GM23338 (cell line): ENCODE measurements at regions not wholly inside any gene's neighbourhood (a gene's known extent, or its start where the extent isn't known, plus 50 kb on each side); places are given as distances from the start of the nearest gene placed in this dataset.

ENCODE experiments used
- ATAC-seq: fragments of 200-7000 bp; cut with Tn5 transposase; 3 replicates; pipeline ENCODE4 v1.9.1; 2020
- DNase-seq: peaks from one replicate; pipeline ENCODE4 v3.0.0-alpha.2; 2015; ENCODE audit warnings: low spot score
- H2AFZ ChIP-seq: fragments of 200-600 bp; sonication (generic); 2 replicates; pipeline ENCODE4 v1.8.0; 2016; ENCODE audit warnings: antibody characterized with exemption, mild to moderate bottlenecking, moderate library complexity
- H3F3A ChIP-seq: fragments of 200-600 bp; sonication (generic); replicated peaks from 2 replicates; pipeline ENCODE4 v1.8.0; 2017; ENCODE audit warnings: antibody characterized with exemption, mixed run types, low read depth
- H3K27ac ChIP-seq: fragments of 200-600 bp; sonication (generic); 2 replicates; pipeline ENCODE4 v1.6.1; 2016; ENCODE audit warnings: low read depth
- H3K27me3 ChIP-seq: fragments of 200-600 bp; sonication (generic); 2 replicates; pipeline ENCODE4 v1.8.0; 2016; ENCODE audit warnings: mild to moderate bottlenecking, mixed run types, moderate library complexity; ENCODE audit not compliant: insufficient read depth
- H3K36me3 ChIP-seq: fragments of 200-600 bp; sonication (generic); 2 replicates; pipeline ENCODE4 v1.8.0; 2016; ENCODE audit warnings: mild to moderate bottlenecking; ENCODE audit not compliant: insufficient read depth
- H3K4me1 ChIP-seq: fragments of 200-600 bp; sonication (generic); 2 replicates; pipeline ENCODE4 v1.8.0; 2016; ENCODE audit warnings: mild to moderate bottlenecking, moderate library complexity; ENCODE audit not compliant: insufficient read depth
- H3K4me2 ChIP-seq: fragments of 200-600 bp; sonication (generic); 2 replicates; pipeline ENCODE4 v1.7.1; 2017; ENCODE audit warnings: mixed run types
- H3K4me3 ChIP-seq: fragments of 200-600 bp; sonication (generic); 2 replicates; pipeline ENCODE4 v1.6.1; 2016; ENCODE audit warnings: mixed run types
- H3K79me2 ChIP-seq: fragments of 200-600 bp; sonication (generic); replicated peaks from 2 replicates; pipeline ENCODE4 v1.8.0; 2017; ENCODE audit warnings: mild to moderate bottlenecking; ENCODE audit not compliant: insufficient read depth
- H3K9me2 ChIP-seq: fragments of 200-600 bp; sonication (generic); 2 replicates; pipeline ENCODE4 v1.8.0; 2017; ENCODE audit not compliant: insufficient read depth
- H4K20me1 ChIP-seq: fragments of 200-600 bp; sonication (generic); replicated peaks from 2 replicates; pipeline ENCODE4 v1.8.0; 2017; ENCODE audit warnings: mild to moderate bottlenecking; ENCODE audit not compliant: insufficient read depth
- H3K27ac Mint-ChIP-seq: 2 replicates; pipeline ENCODE4 v1.8.0; 2020; ENCODE audit warnings: inconsistent platforms, mild to moderate bottlenecking, moderate library complexity, mixed read lengths
- H3K27me3 Mint-ChIP-seq: 3 replicates; pipeline ENCODE4 v1.8.0; 2022; ENCODE audit warnings: low read depth, mild to moderate bottlenecking, moderate library complexity, mixed read lengths, inconsistent platforms; ENCODE audit not compliant: insufficient read depth, poor library complexity
- H3K36me3 Mint-ChIP-seq: 3 replicates; pipeline ENCODE4 v1.8.0; 2021; ENCODE audit warnings: low read depth, mild to moderate bottlenecking, inconsistent platforms, moderate library complexity, mixed read lengths
- H3K4me1 Mint-ChIP-seq: 3 replicates; pipeline ENCODE4 v1.8.0; 2020; ENCODE audit warnings: mild to moderate bottlenecking, inconsistent platforms, mixed read lengths
- H3K4me3 Mint-ChIP-seq: 3 replicates; pipeline ENCODE4 v1.8.0; 2021; ENCODE audit warnings: moderate library complexity, mild to moderate bottlenecking, inconsistent platforms, mixed read lengths
- H3K9me3 Mint-ChIP-seq: 3 replicates; pipeline ENCODE4 v1.8.0; 2020; ENCODE audit warnings: moderate library complexity, mild to moderate bottlenecking, inconsistent platforms, mixed read lengths
- EZH2 ChIP-seq: fragments of 200-600 bp; sonication (generic); IDR thresholded peaks from one replicate; pipeline ENCODE4 v1.8.0; 2017; ENCODE audit warnings: antibody characterized with exemption, mild to moderate bottlenecking, low read depth; ENCODE audit not compliant: unreplicated experiment
- EZH2phosphoT487 ChIP-seq: fragments of 200-600 bp; sonication (generic); IDR thresholded peaks from one replicate; pipeline ENCODE4 v1.8.1; 2018; ENCODE audit warnings: antibody characterized with exemption; ENCODE audit not compliant: unreplicated experiment
- NANOG ChIP-seq: IDR thresholded peaks from 2 replicates; pipeline ENCODE4 v1.6.1; 2016; ENCODE audit warnings: antibody characterized with exemption, borderline replicate concordance
- POLR2AphosphoS5 ChIP-seq: IDR thresholded peaks from 2 replicates; pipeline ENCODE4 v1.6.1; 2016; ENCODE audit warnings: antibody characterized with exemption, low read depth
- STAT1 ChIP-seq: IDR thresholded peaks from one replicate; pipeline ENCODE4 v1.6.1; 2016; ENCODE audit warnings: antibody characterized with exemption; ENCODE audit not compliant: unreplicated experiment
- ZNF114 ChIP-seq: fragments of 250-450 bp; sonication (Bioruptor Pico); IDR thresholded peaks from 2 replicates; pipeline ENCODE4 v1.5.0; 2020; ENCODE audit warnings: mild to moderate bottlenecking, moderate library complexity
- ZNF331 ChIP-seq: fragments of 250-450 bp; sonication (Bioruptor Pico); IDR thresholded peaks from 2 replicates; pipeline ENCODE4 v1.5.0; 2020; ENCODE audit warnings: low read depth, mild to moderate bottlenecking, moderate library complexity
- TF ChIP-seq, protein P1 (sequence below), 2 experiments: fragments of 200-600 bp in 1 of 2; sonication (generic) in 1 of 2; conservative IDR thresholded peaks; 2 replicates each; pipeline versions ENCODE4 v1.5.1 to v1.6.1; 2016 to 2017; ENCODE audit warnings: antibody characterized with exemption in 2 of 2, low read depth in 2 of 2, mild to moderate bottlenecking in 2 of 2, moderate library complexity in 1 of 2
- TF ChIP-seq, protein P2 (sequence below): IDR thresholded peaks from one replicate; pipeline ENCODE4 v1.6.1; 2018; ENCODE audit warnings: antibody characterized with exemption; ENCODE audit not compliant: unreplicated experiment

DNA sequence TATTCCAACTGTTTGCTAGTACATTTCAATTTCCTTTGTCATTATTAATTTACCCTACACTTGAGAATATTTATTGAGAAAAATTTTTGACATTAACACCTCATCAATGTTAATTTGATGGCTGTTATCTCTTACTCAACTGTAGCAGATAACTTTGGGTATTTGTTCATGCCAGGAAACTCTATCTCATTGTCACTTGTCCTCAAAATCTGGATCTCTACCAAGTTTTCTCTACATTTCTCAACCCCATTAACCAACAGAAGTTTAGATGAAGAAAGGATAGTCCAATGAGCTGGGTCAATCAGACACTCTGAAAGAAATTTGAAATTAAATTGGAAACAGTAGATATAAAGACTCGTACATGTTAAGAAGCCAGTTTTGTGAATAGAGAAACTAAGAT, 395.3 kb downstream of the TUSC1 start:
- no peak for TF ChIP-seq ZNF114 (CRISPR knock-in tag)
- TF ChIP-seq EZH2phosphoT487, result no peak
- TF ChIP-seq, protein P1, sequence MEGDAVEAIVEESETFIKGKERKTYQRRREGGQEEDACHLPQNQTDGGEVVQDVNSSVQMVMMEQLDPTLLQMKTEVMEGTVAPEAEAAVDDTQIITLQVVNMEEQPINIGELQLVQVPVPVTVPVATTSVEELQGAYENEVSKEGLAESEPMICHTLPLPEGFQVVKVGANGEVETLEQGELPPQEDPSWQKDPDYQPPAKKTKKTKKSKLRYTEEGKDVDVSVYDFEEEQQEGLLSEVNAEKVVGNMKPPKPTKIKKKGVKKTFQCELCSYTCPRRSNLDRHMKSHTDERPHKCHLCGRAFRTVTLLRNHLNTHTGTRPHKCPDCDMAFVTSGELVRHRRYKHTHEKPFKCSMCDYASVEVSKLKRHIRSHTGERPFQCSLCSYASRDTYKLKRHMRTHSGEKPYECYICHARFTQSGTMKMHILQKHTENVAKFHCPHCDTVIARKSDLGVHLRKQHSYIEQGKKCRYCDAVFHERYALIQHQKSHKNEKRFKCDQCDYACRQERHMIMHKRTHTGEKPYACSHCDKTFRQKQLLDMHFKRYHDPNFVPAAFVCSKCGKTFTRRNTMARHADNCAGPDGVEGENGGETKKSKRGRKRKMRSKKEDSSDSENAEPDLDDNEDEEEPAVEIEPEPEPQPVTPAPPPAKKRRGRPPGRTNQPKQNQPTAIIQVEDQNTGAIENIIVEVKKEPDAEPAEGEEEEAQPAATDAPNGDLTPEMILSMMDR (conservative IDR thresholded peaks at IDR 0.05; ENCODE audit: low read depth in 2 of 2), result no peak
- TF ChIP-seq ZNF331 (CRISPR knock-in tag), result no peak
- TF ChIP-seq NANOG, result no peak
- TF ChIP-seq EZH2, result no peak
- TF ChIP-seq POLR2AphosphoS5, result no peak
- no peak for TF ChIP-seq STAT1
- DNase-seq (no peak), ATAC-seq (no peak)
- no peak overlapping the region for H3K4me3 Mint-ChIP-seq
- Histone ChIP-seq H3K9me2 (0 out of 2 replicates have a peak, but pooled peaks cover 3% of the 10 kb centered on the region), H3F3A (no peaks in the 10 kb centered on the region), H3K27me3 (no peaks in the 10 kb centered on the region), H2AFZ (no peak overlapping the region), H3K36me3 (no peaks in the 10 kb centered on the region), H3K4me2 (no peak overlapping the region), H3K27ac (no peak overlapping the region), H3K4me3 (no peak overlapping the region), H3K4me1 (no peaks in the 10 kb centered on the region), H3K79me2 (no peaks in the 10 kb centered on the region), H4K20me1 (no peaks in the 10 kb centered on the region)
- no peaks in the 10 kb centered on the region for H3K9me3 Mint-ChIP-seq
- H3K27me3 Mint-ChIP-seq, result no peaks in the 10 kb centered on the region
- no peaks in the 10 kb centered on the region for H3K36me3 Mint-ChIP-seq
- no peaks in the 10 kb centered on the region for H3K4me1 Mint-ChIP-seq
- H3K27ac Mint-ChIP-seq, result no peak overlapping the region

DNA sequence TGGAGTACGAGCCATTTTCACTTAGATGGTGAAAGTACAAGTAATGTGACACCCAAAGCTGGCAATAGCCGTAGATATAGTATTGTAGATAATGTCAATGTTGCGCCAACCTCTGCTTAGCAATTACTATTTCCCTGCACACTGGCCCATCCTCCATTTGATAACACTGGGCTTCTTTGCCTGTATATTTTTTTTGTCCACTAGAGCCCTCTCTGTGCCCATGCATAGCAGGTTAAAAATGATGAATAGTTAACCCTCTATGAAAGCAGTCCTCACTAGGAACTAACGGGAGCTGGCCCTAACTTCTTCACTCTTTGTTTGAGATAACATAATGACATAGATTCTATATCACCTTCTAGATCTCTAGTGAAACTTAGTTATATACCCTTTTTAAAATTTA, 416.8 kb downstream of the TUSC1 start:
- Mint-ChIP-seq H3K36me3 (no peaks in the 10 kb centered on the region), H3K9me3 (0 out of 3 replicates have a peak, but pooled peaks cover under 1% of the 10 kb centered on the region), H3K27ac (no peak overlapping the region), H3K4me3 (no peak overlapping the region), H3K4me1 (peaks cover 9% of the 10 kb centered on the region; the same call in 2 of the 3 replicates), H3K27me3 (no peaks in the 10 kb centered on the region)
- Histone ChIP-seq H3K27me3 (no peaks in the 10 kb centered on the region), H3K27ac (no peak overlapping the region), H3K4me1 (no peaks in the 10 kb centered on the region; the same call in 1 of the 2 replicates), H3K36me3 (no peaks in the 10 kb centered on the region), H3K4me3 (no peak overlapping the region), H2AFZ (no peak overlapping the region), H3K4me2 (no peak overlapping the region), H3F3A (no peaks in the 10 kb centered on the region), H3K79me2 (no peaks in the 10 kb centered on the region), H3K9me2 (0 out of 2 replicates have a peak, but pooled peaks cover 5% of the 10 kb centered on the region), H4K20me1 (no peaks in the 10 kb centered on the region)
- TF ChIP-seq, protein P2, sequence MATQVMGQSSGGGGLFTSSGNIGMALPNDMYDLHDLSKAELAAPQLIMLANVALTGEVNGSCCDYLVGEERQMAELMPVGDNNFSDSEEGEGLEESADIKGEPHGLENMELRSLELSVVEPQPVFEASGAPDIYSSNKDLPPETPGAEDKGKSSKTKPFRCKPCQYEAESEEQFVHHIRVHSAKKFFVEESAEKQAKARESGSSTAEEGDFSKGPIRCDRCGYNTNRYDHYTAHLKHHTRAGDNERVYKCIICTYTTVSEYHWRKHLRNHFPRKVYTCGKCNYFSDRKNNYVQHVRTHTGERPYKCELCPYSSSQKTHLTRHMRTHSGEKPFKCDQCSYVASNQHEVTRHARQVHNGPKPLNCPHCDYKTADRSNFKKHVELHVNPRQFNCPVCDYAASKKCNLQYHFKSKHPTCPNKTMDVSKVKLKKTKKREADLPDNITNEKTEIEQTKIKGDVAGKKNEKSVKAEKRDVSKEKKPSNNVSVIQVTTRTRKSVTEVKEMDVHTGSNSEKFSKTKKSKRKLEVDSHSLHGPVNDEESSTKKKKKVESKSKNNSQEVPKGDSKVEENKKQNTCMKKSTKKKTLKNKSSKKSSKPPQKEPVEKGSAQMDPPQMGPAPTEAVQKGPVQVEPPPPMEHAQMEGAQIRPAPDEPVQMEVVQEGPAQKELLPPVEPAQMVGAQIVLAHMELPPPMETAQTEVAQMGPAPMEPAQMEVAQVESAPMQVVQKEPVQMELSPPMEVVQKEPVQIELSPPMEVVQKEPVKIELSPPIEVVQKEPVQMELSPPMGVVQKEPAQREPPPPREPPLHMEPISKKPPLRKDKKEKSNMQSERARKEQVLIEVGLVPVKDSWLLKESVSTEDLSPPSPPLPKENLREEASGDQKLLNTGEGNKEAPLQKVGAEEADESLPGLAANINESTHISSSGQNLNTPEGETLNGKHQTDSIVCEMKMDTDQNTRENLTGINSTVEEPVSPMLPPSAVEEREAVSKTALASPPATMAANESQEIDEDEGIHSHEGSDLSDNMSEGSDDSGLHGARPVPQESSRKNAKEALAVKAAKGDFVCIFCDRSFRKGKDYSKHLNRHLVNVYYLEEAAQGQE, result no peak
- TF ChIP-seq, protein P1 (conservative IDR thresholded peaks at IDR 0.05; ENCODE audit: low read depth in 2 of 2), result no peak
- DNase-seq (no peak), ATAC-seq (no peak)
